Testis (tissue), 2 donors: ENCODE measurements at regions not wholly inside any gene's neighbourhood (a gene's known extent, or its start where the extent isn't known, plus 50 kb on each side); places are given as distances from the start of the nearest gene placed in this dataset.

ENCODE experiments used
- CTCF ChIP-seq, 3 experiments: fragments of 450-650 bp in 2 of 3; fragments of 200-600 bp in 1 of 3; sonication (generic) in 1 of 3; IDR thresholded peaks; one replicate each; pipeline ENCODE4 v1.5.1; 2016 to 2019; ENCODE audit warnings: antibody characterized with exemption in 3 of 3, mild to moderate bottlenecking in 2 of 3, moderate library complexity in 1 of 3
- POLR2A ChIP-seq: fragments of 450-650 bp; IDR thresholded peaks from one replicate; pipeline ENCODE4 v1.6.1; 2017; ENCODE audit warnings: antibody characterized with exemption, mild to moderate bottlenecking, moderate library complexity

GRCh38 chr18:68418881-68419280, 296.0 kb downstream of the TMX3 start:
- TF ChIP-seq CTCF (IDR thresholded peaks at IDR 0.05) (no peak), POLR2A (no peak)
